DMS114 treated with DMSO at 0.1 percent for 48 hours (cell line): ENCODE measurements at regions not wholly inside any gene's neighbourhood (a gene's known extent, or its start where the extent isn't known, plus 50 kb on each side); places are given as distances from the start of the nearest gene placed in this dataset.
"Not testable (repeated sequence)": the region's sequence is repeated elsewhere in the genome, so short reads cannot be mapped to it uniquely, and the experiment has no call there.

Experiments
- DNase-seq: peaks from one replicate; lab custom pipeline; 2025; ENCODE audit not compliant: unreplicated experiment; lab: John Stamatoyannopoulos, UW

- no peak for DNase-seq
Measured at GRCh38 chr5:108461628-108462367, 79.9 kb upstream of the FBXL17 start.

GRCh38 chr5:108459769-108460168, 77.9 kb upstream of the FBXL17 start:
- no peak for DNase-seq

GRCh38 chr5:108451269-108451668, 69.4 kb upstream of the FBXL17 start:
- no peak for DNase-seq

GRCh38 chr5:108444130-108444529, 62.2 kb upstream of the FBXL17 start:
- DNase-seq = not testable (repeated sequence)

- DNase-seq = not testable (repeated sequence)
Measured at GRCh38 chr5:108442063-108442651, 60.3 kb upstream of the FBXL17 start.

GRCh38 chr5:108437425-108437824, 55.5 kb upstream of the FBXL17 start:
- no peak for DNase-seq

GRCh38 chr5:108436696-108437095, 54.8 kb upstream of the FBXL17 start:
- no peak for DNase-seq

- DNase-seq = no peak
Measured at GRCh38 chr5:108433600-108433999, 51.7 kb upstream of the FBXL17 start.

- DNase-seq = no peak
Measured at GRCh38 chr5:108432024-108432423, 50.1 kb upstream of the FBXL17 start.
